ENCODE measurements at regions not wholly inside any gene's neighbourhood (a gene's known extent, or its start where the extent isn't known, plus 50 kb on each side); places are given as distances from the start of the nearest gene placed in this dataset.

DNA sequence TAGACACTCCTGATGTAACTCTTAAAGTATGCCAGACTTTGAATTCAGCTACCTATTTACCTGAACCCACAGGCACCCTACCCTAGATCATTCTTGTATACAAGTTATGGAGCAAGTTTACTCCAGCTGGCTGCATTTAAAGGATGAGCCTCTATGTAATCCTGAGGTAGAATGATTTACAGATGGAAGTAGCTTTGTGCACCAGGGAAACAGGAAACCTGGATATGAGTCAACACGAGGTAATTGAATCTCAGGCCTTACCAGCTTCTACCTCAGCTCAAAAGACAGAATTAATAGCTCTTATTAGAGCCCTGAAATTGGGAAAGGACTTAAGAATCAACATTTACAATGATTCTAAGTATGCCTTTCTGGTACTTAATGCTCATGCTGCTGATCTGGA lies 119.8 kb downstream of the AGTR2 start:
- TF ChIP-seq, protein P1, sequence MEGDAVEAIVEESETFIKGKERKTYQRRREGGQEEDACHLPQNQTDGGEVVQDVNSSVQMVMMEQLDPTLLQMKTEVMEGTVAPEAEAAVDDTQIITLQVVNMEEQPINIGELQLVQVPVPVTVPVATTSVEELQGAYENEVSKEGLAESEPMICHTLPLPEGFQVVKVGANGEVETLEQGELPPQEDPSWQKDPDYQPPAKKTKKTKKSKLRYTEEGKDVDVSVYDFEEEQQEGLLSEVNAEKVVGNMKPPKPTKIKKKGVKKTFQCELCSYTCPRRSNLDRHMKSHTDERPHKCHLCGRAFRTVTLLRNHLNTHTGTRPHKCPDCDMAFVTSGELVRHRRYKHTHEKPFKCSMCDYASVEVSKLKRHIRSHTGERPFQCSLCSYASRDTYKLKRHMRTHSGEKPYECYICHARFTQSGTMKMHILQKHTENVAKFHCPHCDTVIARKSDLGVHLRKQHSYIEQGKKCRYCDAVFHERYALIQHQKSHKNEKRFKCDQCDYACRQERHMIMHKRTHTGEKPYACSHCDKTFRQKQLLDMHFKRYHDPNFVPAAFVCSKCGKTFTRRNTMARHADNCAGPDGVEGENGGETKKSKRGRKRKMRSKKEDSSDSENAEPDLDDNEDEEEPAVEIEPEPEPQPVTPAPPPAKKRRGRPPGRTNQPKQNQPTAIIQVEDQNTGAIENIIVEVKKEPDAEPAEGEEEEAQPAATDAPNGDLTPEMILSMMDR (IDR thresholded peaks at IDR 0.05), result no peak
- no peak for TF ChIP-seq POLR2A (IDR thresholded peaks at IDR 0.05)

Data from lower leg skin (tissue), 3 donors.